Brain microvascular endothelial cell (primary cell): ENCODE measurements at regions not wholly inside any gene's neighbourhood (a gene's known extent, or its start where the extent isn't known, plus 50 kb on each side); places are given as distances from the start of the nearest gene placed in this dataset.

Experiments used
- DNase-seq: peaks from one replicate; pipeline ENCODE4 v3.0.0-alpha.2; 2020
- H3K27ac ChIP-seq: fragments of 250-450 bp; sonication (Bioruptor Pico); 2 replicates; pipeline ENCODE4 v1.5.1; 2020; ENCODE audit warnings: mild to moderate bottlenecking, moderate library complexity
- H3K27me3 ChIP-seq: fragments of 250-450 bp; sonication (Bioruptor Pico); replicated peaks from 2 replicates; pipeline ENCODE4 v1.5.1; 2020; ENCODE audit warnings: mild to moderate bottlenecking
- H3K36me3 ChIP-seq: fragments of 250-450 bp; sonication (Bioruptor Pico); replicated peaks from 2 replicates; pipeline ENCODE4 v1.5.1; 2020; ENCODE audit warnings: mild to moderate bottlenecking
- H3K4me3 ChIP-seq: 2 replicates; pipeline ENCODE4 v1.5.1; 2011; ENCODE audit warnings: low read depth, mild to moderate bottlenecking, control low read depth, low read length, moderate library complexity
- CTCF ChIP-seq: IDR thresholded peaks from 2 replicates; pipeline ENCODE4 v1.5.1; 2011; ENCODE audit warnings: low read depth, mild to moderate bottlenecking, moderate library complexity, low read length, control low read depth, inconsistent platforms; ENCODE audit errors: missing control alignments
- in situ Hi-C: cut with HindIII; loops from 2 replicates; pipeline ENCODE4 v1.10.0; 2017; ENCODE audit warnings: low sequenced_read_pairs, low pct_ligation_motif_present

- in situ Hi-C loops: no loop called here
- DNase-seq: no peak
- no peak for TF ChIP-seq CTCF
- H3K4me3 ChIP-seq: no peak overlapping the region
- H3K27me3 ChIP-seq: no peaks in the 10 kb centered on the region
- no peak overlapping the region for H3K27ac ChIP-seq
- H3K36me3 ChIP-seq: no peaks in the 10 kb centered on the region
Measured at GRCh38 chr4:15353207-15353606, 74.6 kb upstream of the C1QTNF7 start.

- Histone ChIP-seq H3K4me3 (no peak overlapping the region), H3K36me3 (no peaks in the 10 kb centered on the region), H3K27ac (no peak overlapping the region), H3K27me3 (no peaks in the 10 kb centered on the region)
- in situ Hi-C loops: no loop called here
- TF ChIP-seq CTCF: no peak
- no peak for DNase-seq
Measured at GRCh38 chr4:15354371-15355297, 73.2 kb upstream of the C1QTNF7 start.

GRCh38 chr4:15361529-15361928 is 66.3 kb upstream of the C1QTNF7 start:
- Histone ChIP-seq H3K27ac (no peak overlapping the region), H3K4me3 (no peak overlapping the region), H3K36me3 (no peaks in the 10 kb centered on the region), H3K27me3 (no peaks in the 10 kb centered on the region)
- DNase-seq: no peak
- in situ Hi-C loops: no loop called here
- TF ChIP-seq CTCF: no peak

GRCh38 chr4:15362541-15362940 is 65.3 kb upstream of the C1QTNF7 start:
- no peaks in the 10 kb centered on the region for H3K27me3 ChIP-seq
- in situ Hi-C loops: no loop called here
- no peak for TF ChIP-seq CTCF
- no peak overlapping the region for H3K27ac ChIP-seq
- no peak overlapping the region for H3K4me3 ChIP-seq
- DNase-seq: no peak
- H3K36me3 ChIP-seq: no peaks in the 10 kb centered on the region

GRCh38 chr4:15364183-15364582 is 63.6 kb upstream of the C1QTNF7 start:
- no peak for DNase-seq
- Histone ChIP-seq H3K27me3 (no peaks in the 10 kb centered on the region), H3K27ac (no peak overlapping the region), H3K36me3 (no peaks in the 10 kb centered on the region), H3K4me3 (no peak overlapping the region)
- in situ Hi-C loops: no loop called here
- TF ChIP-seq CTCF: no peak
